Panc1 (cell line): ENCODE measurements at regions not wholly inside any gene's neighbourhood (a gene's known extent, or its start where the extent isn't known, plus 50 kb on each side); places are given as distances from the start of the nearest gene placed in this dataset.

Experiments
- ATAC-seq: fragments of 200-7000 bp; cut with Tn5 transposase; 2 replicates; pipeline ENCODE4 v1.9.1; 2020; ENCODE audit warnings: mild to moderate bottlenecking, moderate library complexity
- BruUV-seq: library from RNA; stranded (reverse); fragments of 400-500 nt; replicated peaks from 2 replicates; lab custom pipeline; 2021; lab: Mats Ljungman, UMichigan
- CTCF ChIA-PET: fragments of 300-600 bp; sonication (Branson Sonifier 250); formaldehyde crosslinking; loops from one replicate; lab custom pipeline; 2022; ENCODE audit warnings: antibody characterized with exemption; lab: Charles Lee
- POLR2A ChIA-PET: fragments of 300-600 bp; sonication (Branson Sonifier 250); formaldehyde crosslinking; loops from one replicate; lab custom pipeline; 2022; ENCODE audit warnings: antibody characterized with exemption; lab: Charles Lee
- DNase-seq: peaks from one replicate; pipeline ENCODE4 v3.0.0-alpha.2; 2010; ENCODE audit warnings: low read depth, low spot score
- H3K27ac ChIP-seq: 2 replicates; pipeline ENCODE4 v1.5.1; 2011; ENCODE audit warnings: mild to moderate bottlenecking, low read length, inconsistent platforms
- H3K27me3 ChIP-seq: fragments of 200-500 bp; sonication (Bioruptor generic); 2 replicates; pipeline ENCODE4 v1.6.0; 2014; ENCODE audit warnings: low read length, inconsistent platforms; ENCODE audit not compliant: control insufficient read depth, insufficient read depth
- H3K36me3 ChIP-seq: fragments of 200-500 bp; sonication (Bioruptor generic); 2 replicates; pipeline ENCODE4 v1.5.1; 2014; ENCODE audit warnings: inconsistent platforms, mild to moderate bottlenecking, low read length, moderate library complexity; ENCODE audit not compliant: control insufficient read depth, insufficient read depth
- H3K4me1 ChIP-seq: 2 replicates; pipeline ENCODE4 v1.5.1; 2011; ENCODE audit warnings: inconsistent platforms, mild to moderate bottlenecking, low read length, moderate library complexity; ENCODE audit not compliant: control insufficient read depth, insufficient read depth
- H3K4me3 ChIP-seq, 2 experiments: 2 replicates each; pipeline ENCODE4 v1.5.1; 2011 to 2012; ENCODE audit warnings: low read depth in 2 of 2, low read length in 2 of 2, mild to moderate bottlenecking in 2 of 2, inconsistent platforms in 1 of 2, moderate library complexity in 1 of 2
- H3K9me3 ChIP-seq: fragments of 200-500 bp; sonication (Bioruptor generic); 2 replicates; pipeline ENCODE4 v1.5.1; 2014; ENCODE audit warnings: low read depth, mild to moderate bottlenecking, inconsistent platforms, low read length, moderate library complexity; ENCODE audit not compliant: control insufficient read depth, insufficient read depth
- CTCF ChIP-seq: fragments of 450-650 bp; IDR thresholded peaks from 2 replicates; pipeline ENCODE4 v1.5.1; 2017; ENCODE audit warnings: mild to moderate bottlenecking
- POLR2AphosphoS5 ChIP-seq: IDR thresholded peaks from 2 replicates; pipeline ENCODE4 v1.6.1; 2012; ENCODE audit warnings: mild to moderate bottlenecking, low read depth, low read length, moderate library complexity
- REST ChIP-seq, 2 experiments: IDR thresholded peaks; 2 replicates each; pipeline ENCODE4 v1.6.1; 2011 to 2012; ENCODE audit warnings: low read depth in 2 of 2, control low read depth in 1 of 2, low read length in 1 of 2, mild to moderate bottlenecking in 1 of 2, moderate library complexity in 1 of 2; ENCODE audit not compliant: insufficient read depth in 1 of 2
- SIN3A ChIP-seq: IDR thresholded peaks from 2 replicates; pipeline ENCODE4 v1.6.1; 2012; ENCODE audit warnings: low read depth, mild to moderate bottlenecking, low read length, moderate library complexity, borderline replicate concordance; ENCODE audit not compliant: insufficient read depth
- TCF7L2 ChIP-seq: IDR thresholded peaks from 2 replicates; pipeline ENCODE4 v1.6.1; 2011; ENCODE audit warnings: mild to moderate bottlenecking, low read depth, low read length, inconsistent platforms
- in situ Hi-C: cut with HindIII; loops from 2 replicates; pipeline ENCODE4 v1.10.0; 2016; ENCODE audit warnings: low sequenced_read_pairs, low pct_unique_long_range_greater_than_20kb
- intact Hi-C: fragments of 100-400 bp; cut with micrococcal nuclease; formaldehyde crosslinking; loops from one replicate; pipeline ENCODE4 v1.10.0; 2022; ENCODE audit not compliant: unreplicated experiment

GRCh38 chr13:111575276-111575675 is 254.8 kb downstream of the TEX29 start:
- no peak overlapping the region for H3K27ac ChIP-seq
- DNase-seq (no peak), ATAC-seq (no peak)
- no peaks in the 10 kb centered on the region; the same call in 1 of the 2 replicates for H3K9me3 ChIP-seq
- CTCF ChIA-PET: no interaction called here
- no peaks in the 10 kb centered on the region; the same call in 1 of the 2 replicates for H3K27me3 ChIP-seq
- POLR2A ChIA-PET: no interaction called here
- no peaks in the 10 kb centered on the region for H3K4me1 ChIP-seq
- no peaks in the 10 kb centered on the region for H3K36me3 ChIP-seq
- intact Hi-C loops (no loop called here), in situ Hi-C loops (no loop called here)
- no peak overlapping the region for H3K4me3 ChIP-seq
- TF ChIP-seq CTCF: no peak
- TF ChIP-seq POLR2AphosphoS5: no peak
- TF ChIP-seq SIN3A: no peak
- TF ChIP-seq TCF7L2: no peak
- TF ChIP-seq REST (IDR thresholded peaks at IDR 0.05; ENCODE audit: insufficient read depth in 1 of 2, low read depth in 2 of 2, low read length in 1 of 2): no peak
- no TSS peak for BruUV-seq

GRCh38 chr13:111575719-111576118 is 255.3 kb downstream of the TEX29 start:
- DNase-seq (no peak), ATAC-seq (no peak)
- Histone ChIP-seq H3K27ac (no peak overlapping the region), H3K36me3 (no peaks in the 10 kb centered on the region), H3K4me1 (no peaks in the 10 kb centered on the region), H3K9me3 (no peaks in the 10 kb centered on the region; the same call in 1 of the 2 replicates), H3K27me3 (no peaks in the 10 kb centered on the region; the same call in 1 of the 2 replicates), H3K4me3 (no peak overlapping the region)
- ChIA-PET CTCF (no interaction called here), POLR2A (no interaction called here)
- in situ Hi-C loops: no loop called here
- intact Hi-C loops: no loop called here
- no TSS peak for BruUV-seq
- TF ChIP-seq TCF7L2: no peak
- TF ChIP-seq POLR2AphosphoS5: no peak
- no peak for TF ChIP-seq SIN3A

- BruUV-seq: no TSS peak
- no peaks in the 10 kb centered on the region; the same call in 1 of the 2 replicates for H3K9me3 ChIP-seq
- ChIA-PET CTCF (no interaction called here), POLR2A (no interaction called here)
- intact Hi-C loops (no loop called here), in situ Hi-C loops (no loop called here)
- no peak for DNase-seq
- no peaks in the 10 kb centered on the region for H3K4me1 ChIP-seq
- ATAC-seq: no peak
- TF ChIP-seq TCF7L2 (no peak), CTCF (no peak), POLR2AphosphoS5 (no peak), SIN3A (no peak), REST (IDR thresholded peaks at IDR 0.05; ENCODE audit: insufficient read depth in 1 of 2, low read depth in 2 of 2, low read length in 1 of 2) (no peak)
- no peaks in the 10 kb centered on the region for H3K36me3 ChIP-seq
- H3K27ac ChIP-seq: no peak overlapping the region
- no peak overlapping the region for H3K4me3 ChIP-seq
- no peaks in the 10 kb centered on the region for H3K27me3 ChIP-seq
These were observed 256.9 kb downstream of the TEX29 start for GRCh38 chr13:111577208-111577828.
